HFFc6 (cell line): ENCODE measurements at regions not wholly inside any gene's neighbourhood (a gene's known extent, or its start where the extent isn't known, plus 50 kb on each side); places are given as distances from the start of the nearest gene placed in this dataset.
"Not testable (repeated sequence)": the region's sequence is repeated elsewhere in the genome, so short reads cannot be mapped to it uniquely, and the experiment has no call there.

Experiments used
- DNase-seq: peaks from one replicate; pipeline ENCODE4 v3.0.0-alpha.2; 2018
- H3K27ac Mint-ChIP-seq: 2 replicates; pipeline ENCODE4 v1.8.0; 2020; ENCODE audit warnings: mild to moderate bottlenecking, mixed read lengths
- H3K27me3 Mint-ChIP-seq: 2 replicates; pipeline ENCODE4 v1.8.0; 2021; ENCODE audit warnings: mild to moderate bottlenecking, moderate library complexity, mixed read lengths; ENCODE audit not compliant: insufficient read depth
- H3K36me3 Mint-ChIP-seq: 2 replicates; pipeline ENCODE4 v1.8.0; 2021; ENCODE audit warnings: low read depth, mixed read lengths
- H3K4me1 Mint-ChIP-seq: 2 replicates; pipeline ENCODE4 v1.8.0; 2020; ENCODE audit warnings: low read depth, mixed read lengths
- H3K4me3 Mint-ChIP-seq: 2 replicates; pipeline ENCODE4 v1.8.0; 2020; ENCODE audit warnings: mild to moderate bottlenecking, moderate library complexity, mixed read lengths
- H3K9me3 Mint-ChIP-seq: 2 replicates; pipeline ENCODE4 v1.8.0; 2020; ENCODE audit warnings: mild to moderate bottlenecking, mixed read lengths
- CTCF ChIP-seq: fragments of 200-600 bp; sonication (generic); IDR thresholded peaks from 2 replicates; pipeline ENCODE4 v1.5.0; 2021; ENCODE audit warnings: antibody characterized with exemption, mild to moderate bottlenecking

DNA sequence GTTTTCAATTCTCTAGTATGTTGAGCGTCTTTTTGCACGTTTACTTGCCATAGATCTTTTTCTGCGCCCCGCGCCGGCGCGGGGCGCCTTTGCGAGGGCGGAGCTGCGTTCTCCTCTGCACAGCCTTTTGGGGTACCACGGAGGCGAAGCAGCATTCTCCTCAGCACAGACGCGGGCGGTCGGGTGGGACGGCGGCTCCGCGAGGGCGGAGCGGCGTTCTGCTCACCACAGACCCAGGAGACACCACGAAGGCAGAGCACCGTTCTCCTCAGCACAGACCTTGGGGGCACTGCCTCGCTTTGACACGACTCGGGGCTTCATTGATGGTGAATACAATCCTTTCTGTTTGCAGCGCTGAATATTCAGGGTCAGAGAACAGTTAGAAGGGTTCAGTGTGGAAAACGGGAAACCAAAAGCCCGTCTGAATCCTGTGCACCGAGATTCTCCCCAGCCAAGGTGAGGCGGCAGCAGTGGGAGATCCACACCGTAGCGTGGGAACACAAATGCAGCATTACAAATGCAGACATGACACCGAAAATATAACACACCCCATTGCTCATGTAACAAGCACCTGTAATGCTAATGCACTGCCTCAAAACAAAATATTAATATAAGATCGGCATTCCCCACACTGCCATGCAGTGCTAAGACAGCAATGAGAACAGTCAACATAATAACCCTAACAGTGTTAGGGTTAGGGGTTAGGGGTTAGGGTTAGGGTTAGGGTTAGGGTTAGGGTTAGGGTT, 190.7 kb upstream of the VIPR2 start:
- H3K27ac Mint-ChIP-seq, H3K27me3 Mint-ChIP-seq, H3K9me3 Mint-ChIP-seq, H3K4me1 Mint-ChIP-seq, DNase-seq, H3K36me3 Mint-ChIP-seq, H3K4me3 Mint-ChIP-seq: not testable (repeated sequence)

- not testable (repeated sequence) for H3K4me3 Mint-ChIP-seq, H3K9me3 Mint-ChIP-seq, H3K4me1 Mint-ChIP-seq, H3K27me3 Mint-ChIP-seq, H3K27ac Mint-ChIP-seq, H3K36me3 Mint-ChIP-seq, DNase-seq
Observed at GRCh38 chr7:159332854-159333479, 188.3 kb upstream of the VIPR2 start.

- DNase-seq: no peak
- Mint-ChIP-seq H3K4me1 (no peaks in the 10 kb centered on the region), H3K27ac (no peak overlapping the region), H3K36me3 (peaks cover 11% of the 10 kb centered on the region), H3K27me3 (no peaks in the 10 kb centered on the region), H3K4me3 (no peak overlapping the region), H3K9me3 (peaks cover 17% of the 10 kb centered on the region)
- no peak for TF ChIP-seq CTCF
Observed at GRCh38 chr7:159331462-159331861, 186.8 kb upstream of the VIPR2 start.

DNA sequence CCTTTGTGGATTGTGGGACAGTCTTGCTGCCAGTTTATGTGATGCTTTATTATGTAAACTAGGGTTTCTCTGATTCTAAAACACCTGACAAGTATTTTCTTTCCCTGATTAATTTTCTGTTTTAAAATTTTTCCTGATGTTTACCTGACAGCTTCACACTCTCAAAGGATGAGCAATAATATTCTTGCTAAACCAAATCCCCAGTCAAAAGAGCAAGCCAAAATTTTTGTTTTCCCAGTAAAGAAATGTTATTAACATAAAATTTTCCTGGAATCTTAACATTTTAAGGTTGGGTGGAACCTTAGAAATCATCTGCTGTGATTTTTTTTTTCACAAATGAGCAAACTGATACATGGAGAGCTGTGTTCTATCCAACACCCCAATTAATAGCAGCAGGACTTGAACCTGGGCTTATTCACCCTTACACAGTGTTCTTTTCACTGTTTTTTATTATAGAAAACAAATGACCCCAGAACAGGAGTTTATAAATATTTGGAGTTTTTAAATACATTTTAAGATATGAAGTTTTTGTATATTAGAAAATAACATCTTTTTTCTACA, 185.2 kb upstream of the VIPR2 start:
- Mint-ChIP-seq H3K4me3 (no peak overlapping the region), H3K9me3 (peaks cover 28% of the 10 kb centered on the region), H3K4me1 (no peaks in the 10 kb centered on the region), H3K27me3 (no peaks in the 10 kb centered on the region), H3K36me3 (peaks cover 11% of the 10 kb centered on the region), H3K27ac (no peak overlapping the region)
- TF ChIP-seq CTCF: no peak
- DNase-seq: no peak

DNA sequence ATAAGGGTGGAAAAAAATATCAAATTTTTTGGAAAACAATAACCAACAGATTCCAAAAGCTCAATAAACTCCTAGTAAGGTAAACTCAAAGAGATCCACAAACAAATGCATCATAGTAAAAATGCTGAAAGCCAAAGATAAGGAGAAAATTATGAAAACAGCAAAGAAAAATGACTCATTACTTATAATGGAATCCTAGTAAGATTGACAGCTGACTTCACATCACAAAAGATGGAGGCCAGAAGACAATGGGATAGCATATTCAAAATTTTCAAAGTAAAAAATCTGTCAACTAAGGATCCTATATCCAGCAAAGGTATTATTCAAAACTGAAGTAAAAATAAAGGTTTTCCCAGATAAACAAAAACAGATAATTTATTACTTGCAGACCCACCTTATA, 183.4 kb upstream of the VIPR2 start:
- H3K9me3 Mint-ChIP-seq: peaks cover 28% of the 10 kb centered on the region
- H3K4me3 Mint-ChIP-seq: no peak overlapping the region
- no peak overlapping the region for H3K27ac Mint-ChIP-seq
- no peak for TF ChIP-seq CTCF
- H3K27me3 Mint-ChIP-seq: no peaks in the 10 kb centered on the region
- H3K36me3 Mint-ChIP-seq: peaks cover 11% of the 10 kb centered on the region
- H3K4me1 Mint-ChIP-seq: no peaks in the 10 kb centered on the region
- DNase-seq: no peak

- Mint-ChIP-seq H3K36me3 (peaks cover 11% of the 10 kb centered on the region), H3K4me3 (no peak overlapping the region), H3K27me3 (no peaks in the 10 kb centered on the region), H3K4me1 (no peaks in the 10 kb centered on the region), H3K27ac (no peak overlapping the region), H3K9me3 (peaks cover 28% of the 10 kb centered on the region)
- no peak for TF ChIP-seq CTCF
- no peak for DNase-seq
Observed at GRCh38 chr7:159323359-159323758, 178.7 kb upstream of the VIPR2 start.
